ENCODE measurements at regions not wholly inside any gene's neighbourhood (a gene's known extent, or its start where the extent isn't known, plus 50 kb on each side); places are given as distances from the start of the nearest gene placed in this dataset.

DNA sequence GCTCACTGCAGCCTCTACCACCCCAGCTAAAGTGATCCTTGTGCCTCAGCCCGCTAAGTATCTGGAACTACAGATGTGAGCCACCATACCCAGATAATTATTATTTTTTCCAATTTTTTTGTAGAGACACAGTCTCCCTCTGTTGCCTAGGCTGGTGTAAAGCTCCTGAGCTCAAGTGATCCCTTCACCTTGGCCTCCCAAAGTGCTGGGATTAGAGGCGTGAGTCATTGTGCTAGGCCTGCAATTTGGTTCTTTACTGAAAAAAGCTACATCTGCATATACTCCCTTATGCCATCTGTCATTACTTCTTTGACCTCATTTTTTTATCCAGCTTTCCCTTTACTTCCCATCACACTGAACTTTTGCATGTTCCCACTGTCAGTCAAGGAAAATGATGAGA, 2012.4 kb upstream of the IGFBP7 start:
- Histone ChIP-seq H3K36me3 (no peaks in the 10 kb centered on the region), H3K27me3 (no peaks in the 10 kb centered on the region), H3K27ac (no peak overlapping the region), H3K4me3 (no peak overlapping the region), H3K4me1 (no peaks in the 10 kb centered on the region), H3K9me3 (no peaks in the 10 kb centered on the region)
- no peak for DNase-seq (ENCODE audit: low spot score)
- TF ChIP-seq, protein P1, sequence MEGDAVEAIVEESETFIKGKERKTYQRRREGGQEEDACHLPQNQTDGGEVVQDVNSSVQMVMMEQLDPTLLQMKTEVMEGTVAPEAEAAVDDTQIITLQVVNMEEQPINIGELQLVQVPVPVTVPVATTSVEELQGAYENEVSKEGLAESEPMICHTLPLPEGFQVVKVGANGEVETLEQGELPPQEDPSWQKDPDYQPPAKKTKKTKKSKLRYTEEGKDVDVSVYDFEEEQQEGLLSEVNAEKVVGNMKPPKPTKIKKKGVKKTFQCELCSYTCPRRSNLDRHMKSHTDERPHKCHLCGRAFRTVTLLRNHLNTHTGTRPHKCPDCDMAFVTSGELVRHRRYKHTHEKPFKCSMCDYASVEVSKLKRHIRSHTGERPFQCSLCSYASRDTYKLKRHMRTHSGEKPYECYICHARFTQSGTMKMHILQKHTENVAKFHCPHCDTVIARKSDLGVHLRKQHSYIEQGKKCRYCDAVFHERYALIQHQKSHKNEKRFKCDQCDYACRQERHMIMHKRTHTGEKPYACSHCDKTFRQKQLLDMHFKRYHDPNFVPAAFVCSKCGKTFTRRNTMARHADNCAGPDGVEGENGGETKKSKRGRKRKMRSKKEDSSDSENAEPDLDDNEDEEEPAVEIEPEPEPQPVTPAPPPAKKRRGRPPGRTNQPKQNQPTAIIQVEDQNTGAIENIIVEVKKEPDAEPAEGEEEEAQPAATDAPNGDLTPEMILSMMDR (IDR thresholded peaks at IDR 0.05), result no peak

GRCh38 chr4:59126159-59126558, 2016.0 kb upstream of the IGFBP7 start:
- no peak for DNase-seq (ENCODE audit: low spot score)
- Histone ChIP-seq H3K4me3 (no peak overlapping the region), H3K9me3 (no peaks in the 10 kb centered on the region), H3K27me3 (no peaks in the 10 kb centered on the region), H3K36me3 (no peaks in the 10 kb centered on the region), H3K27ac (no peak overlapping the region), H3K4me1 (no peaks in the 10 kb centered on the region)
- TF ChIP-seq, protein P1 (IDR thresholded peaks at IDR 0.05), result no peak

DNA sequence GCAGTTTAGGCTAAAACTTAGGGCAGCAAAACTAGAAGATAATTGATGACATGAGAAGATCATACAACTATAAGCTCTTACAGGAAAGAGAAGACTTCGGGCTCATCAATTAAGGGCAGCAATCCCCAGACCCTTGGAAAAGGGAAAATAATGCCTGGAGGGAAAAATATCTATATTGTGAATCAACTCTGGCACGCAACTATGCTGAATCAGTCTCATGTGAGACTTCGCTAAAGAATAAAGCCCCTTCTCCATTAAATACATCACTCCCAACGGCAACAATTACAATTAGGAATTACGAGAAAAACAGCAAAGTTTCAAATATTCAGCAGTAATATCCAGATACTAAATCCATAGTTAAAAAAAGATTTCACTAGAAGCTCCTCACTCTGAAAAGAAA, 2016.8 kb upstream of the IGFBP7 start:
- Histone ChIP-seq H3K4me1 (no peaks in the 10 kb centered on the region), H3K27ac (no peak overlapping the region), H3K27me3 (no peaks in the 10 kb centered on the region), H3K4me3 (no peak overlapping the region), H3K36me3 (no peaks in the 10 kb centered on the region), H3K9me3 (no peaks in the 10 kb centered on the region)
- TF ChIP-seq, protein P1 (IDR thresholded peaks at IDR 0.05), result no peak
- DNase-seq (ENCODE audit: low spot score), result no peak

- no peak overlapping the region for H3K4me3 ChIP-seq
- no peaks in the 10 kb centered on the region for H3K27me3 ChIP-seq
- H3K36me3 ChIP-seq, result no peaks in the 10 kb centered on the region
- H3K27ac ChIP-seq, result no peak overlapping the region
- TF ChIP-seq, protein P1 (IDR thresholded peaks at IDR 0.05), result no peak
- no peak for DNase-seq (ENCODE audit: low spot score)
- no peaks in the 10 kb centered on the region for H3K4me1 ChIP-seq
- no peaks in the 10 kb centered on the region for H3K9me3 ChIP-seq
Observed at GRCh38 chr4:59127743-59128142, 2017.6 kb upstream of the IGFBP7 start.

DNA sequence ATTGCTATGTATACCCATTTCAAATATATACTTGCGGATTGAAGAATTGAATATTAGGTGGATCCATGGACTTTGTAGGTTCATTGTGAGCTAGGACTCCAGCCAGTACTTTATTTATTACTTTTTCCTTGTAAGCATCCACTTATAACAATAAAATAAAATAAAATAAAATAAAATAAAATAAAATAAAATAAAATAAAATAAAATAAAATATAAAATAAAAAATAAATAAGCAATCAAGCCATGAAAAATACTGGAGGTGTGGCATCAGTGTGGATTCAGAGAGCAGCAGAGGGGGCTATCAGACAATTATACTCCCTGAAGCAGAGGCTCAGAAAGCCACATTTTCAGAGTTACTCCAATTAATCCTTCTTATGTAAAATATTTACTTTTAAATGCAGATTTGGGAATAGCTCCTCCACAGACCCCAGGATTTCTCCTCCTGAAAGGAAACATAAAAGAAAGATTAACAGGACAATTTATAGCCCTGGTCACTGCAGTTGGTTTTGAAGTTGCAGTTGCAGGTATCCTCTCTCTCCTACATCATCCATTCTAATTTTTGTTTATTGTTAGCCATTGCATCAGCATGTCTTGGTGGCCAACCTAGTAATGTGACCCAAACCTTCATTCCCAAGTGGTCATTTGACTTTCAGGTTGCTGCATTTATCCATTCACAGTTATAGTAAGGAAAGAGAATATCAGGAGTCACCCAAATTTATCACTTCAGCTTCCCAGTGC, 2025.2 kb upstream of the IGFBP7 start:
- no peaks in the 10 kb centered on the region for H3K4me1 ChIP-seq
- TF ChIP-seq, protein P1 (IDR thresholded peaks at IDR 0.05), result no peak
- no peak overlapping the region for H3K4me3 ChIP-seq
- no peak for DNase-seq (ENCODE audit: low spot score)
- no peak overlapping the region for H3K27ac ChIP-seq
- H3K9me3 ChIP-seq, result no peaks in the 10 kb centered on the region
- no peaks in the 10 kb centered on the region for H3K36me3 ChIP-seq
- no peaks in the 10 kb centered on the region for H3K27me3 ChIP-seq

- no peak for DNase-seq (ENCODE audit: low spot score)
- Histone ChIP-seq H3K36me3 (no peaks in the 10 kb centered on the region), H3K4me1 (no peaks in the 10 kb centered on the region), H3K4me3 (no peak overlapping the region), H3K27ac (no peak overlapping the region), H3K27me3 (no peaks in the 10 kb centered on the region), H3K9me3 (peaks cover 0 to 6% of the 10 kb centered on the region in 2 donors)
- TF ChIP-seq, protein P1 (IDR thresholded peaks at IDR 0.05), result no peak
Observed at GRCh38 chr4:59161249-59161648, 2038.9 kb upstream of the ADGRL3 start.

Data from right atrium auricular region (tissue), 2 donors.